Transverse colon (tissue), 4 donors: ENCODE measurements at regions not wholly inside any gene's neighbourhood (a gene's known extent, or its start where the extent isn't known, plus 50 kb on each side); places are given as distances from the start of the nearest gene placed in this dataset.
"Not testable (repeated sequence)": the region's sequence is repeated elsewhere in the genome, so short reads cannot be mapped to it uniquely, and the experiment has no call there.

Experiments used
- DNase-seq: peaks from one replicate; pipeline ENCODE4 v3.0.0-alpha.2; 2019
- H3K27ac ChIP-seq, 4 donors: fragments of 200-600 bp; sonication (generic); 2 replicates each; pipeline ENCODE4 v1.5.1; 2016 to 2018; ENCODE audit warnings: inconsistent platforms in 4 of 4
- H3K27me3 ChIP-seq: fragments of 200-600 bp; sonication (generic); 2 replicates; pipeline ENCODE4 v1.5.1; 2017; ENCODE audit warnings: inconsistent platforms
- H3K36me3 ChIP-seq, 4 donors: fragments of 200-600 bp; sonication (generic); 2 replicates each; pipeline ENCODE4 v1.5.1; 2017 to 2019; ENCODE audit warnings: inconsistent platforms in 4 of 4
- H3K4me1 ChIP-seq, 4 donors: fragments of 200-600 bp; sonication (generic); 2 replicates each; pipeline ENCODE4 v1.5.1; 2017 to 2020; ENCODE audit warnings: inconsistent platforms in 4 of 4
- H3K4me3 ChIP-seq, 4 donors: fragments of 200-600 bp; sonication (generic); 1 replicate in 1 of 4; 2 replicates in 3 of 4; pipeline versions ENCODE4 v1.5.1 to v1.6.1; 2017 to 2019; ENCODE audit warnings: inconsistent platforms in 4 of 4
- H3K9me3 ChIP-seq, 2 donors: fragments of 200-600 bp; sonication (generic); 2 replicates each; pipeline ENCODE4 v1.5.1; 2017 to 2019; ENCODE audit warnings: inconsistent platforms in 2 of 2
- CTCF ChIP-seq, 5 experiments: fragments of 200-600 bp in 3 of 5; fragments of 450-650 bp in 2 of 5; sonication (generic) in 3 of 5; IDR thresholded peaks; 1 replicate in 2 of 5; 2 replicates in 3 of 5; pipeline ENCODE4 v1.5.1; 2016 to 2017; ENCODE audit warnings: antibody characterized with exemption in 5 of 5, inconsistent platforms in 3 of 5, mild to moderate bottlenecking in 2 of 5, moderate library complexity in 1 of 5
- EP300 ChIP-seq: sonication (generic); formaldehyde crosslinking; IDR thresholded peaks from one replicate; pipeline ENCODE4 v1.6.1; 2017; ENCODE audit warnings: antibody characterized with exemption, low read depth
- POLR2A ChIP-seq: fragments of 450-650 bp; IDR thresholded peaks from one replicate; pipeline ENCODE4 v1.6.1; 2016; ENCODE audit warnings: antibody characterized with exemption, mild to moderate bottlenecking, moderate library complexity
- POLR2AphosphoS5 ChIP-seq, 3 donors: sonication (generic); formaldehyde crosslinking; IDR thresholded peaks; one replicate each; pipeline ENCODE4 v1.6.1; 2016; ENCODE audit warnings: antibody characterized with exemption in 3 of 3
- WGBS, 2 donors: methylation state at CpG; one replicate each; pipeline ENCODE4 v1.1.5; 2018; ENCODE audit warnings: low coverage in 1 of 2; 5-methylcytosine and 5-hydroxymethylcytosine counted together
- in situ Hi-C, 4 donors: fragments of 200-750 bp; cut with MboI; loops; one replicate each; pipeline versions ENCODE4 v1.15.0 to v1.15.1; 2017; ENCODE audit warnings: low sequenced_read_pairs in 3 of 4, low pct_ligation_motif_present in 1 of 4, low pct_unique_long_range_greater_than_20kb in 1 of 4
- intact Hi-C: fragments of 100-400 bp; cut with DNase I; formaldehyde crosslinking; loops from one replicate; pipeline ENCODE4 v1.15.1; 2023; ENCODE audit warnings: low total_unique reads

- 80 to 82% methylated on average over 2 to 6 of the region's 6 CpGs for WGBS, 2 donors
- Histone ChIP-seq H3K4me3 (no peak overlapping the region), H3K4me1 (no peaks in the 10 kb centered on the region), H3K36me3 (no peaks in the 10 kb centered on the region), H3K27ac (no peak overlapping the region), H3K27me3 (no peaks in the 10 kb centered on the region), H3K9me3 (no peaks in the 10 kb centered on the region)
- no peak for DNase-seq
- in situ Hi-C loops: no loop called here
- intact Hi-C loops: no loop called here
- TF ChIP-seq POLR2AphosphoS5 (IDR thresholded peaks at IDR 0.05) (no peak), POLR2A (no peak), EP300 (no peak), CTCF (IDR thresholded peaks at IDR 0.05) (no peak)
Observed at GRCh38 chr6:19605624-19606023, 231.5 kb upstream of the ID4 start.

- Histone ChIP-seq H3K27ac (no peak overlapping the region), H3K36me3 (no peaks in the 10 kb centered on the region), H3K4me3 (no peak overlapping the region), H3K9me3 (no peaks in the 10 kb centered on the region), H3K4me1 (no peaks in the 10 kb centered on the region), H3K27me3 (no peaks in the 10 kb centered on the region)
- no peak for DNase-seq
- intact Hi-C loops (no loop called here), in situ Hi-C loops (no loop called here)
- TF ChIP-seq CTCF (IDR thresholded peaks at IDR 0.05): no peak
- no peak for TF ChIP-seq EP300
- no peak for TF ChIP-seq POLR2A
- no peak for TF ChIP-seq POLR2AphosphoS5 (IDR thresholded peaks at IDR 0.05)
- 36 to 65% methylated on average over 1 of the region's 1 CpG for WGBS, 2 donors
Observed at GRCh38 chr6:19608546-19608945, 228.6 kb upstream of the ID4 start.

- DNase-seq: no peak
- Histone ChIP-seq H3K4me1 (no peaks in the 10 kb centered on the region), H3K4me3 (no peak overlapping the region), H3K9me3 (no peaks in the 10 kb centered on the region), H3K27ac (no peak overlapping the region), H3K27me3 (no peaks in the 10 kb centered on the region), H3K36me3 (no peaks in the 10 kb centered on the region)
- TF ChIP-seq POLR2AphosphoS5 (IDR thresholded peaks at IDR 0.05) (no peak), EP300 (no peak), CTCF (IDR thresholded peaks at IDR 0.05) (no peak), POLR2A (no peak)
- in situ Hi-C loops (no loop called here), intact Hi-C loops (no loop called here)
- WGBS, 2 donors: 71 to 89% methylated on average over 2 to 5 of the region's 5 CpGs
Observed at GRCh38 chr6:19609972-19610641, 227.1 kb upstream of the ID4 start.

- intact Hi-C loops, H3K4me3 ChIP-seq, H3K27ac ChIP-seq, DNase-seq, H3K36me3 ChIP-seq, H3K9me3 ChIP-seq, H3K4me1 ChIP-seq, in situ Hi-C loops, H3K27me3 ChIP-seq: not testable (repeated sequence)
- 96 to 100% methylated on average over 4 to 27 of the region's 27 CpGs for WGBS, 2 donors
Observed at GRCh38 chr6:19612672-19613466, 224.3 kb upstream of the ID4 start.
